SU-DHL-6 (cell line): ENCODE measurements at regions not wholly inside any gene's neighbourhood (a gene's known extent, or its start where the extent isn't known, plus 50 kb on each side); places are given as distances from the start of the nearest gene placed in this dataset.

Experiments used
- CTCF ChIP-seq: fragments of 200-600 bp; sonication (generic); IDR thresholded peaks from one replicate; pipeline ENCODE4 v1.5.1; 2017; ENCODE audit warnings: antibody characterized with exemption, mild to moderate bottlenecking, low read length, moderate library complexity; ENCODE audit not compliant: insufficient read depth, poor library complexity, severe bottlenecking
- EZH2phosphoT487 ChIP-seq: fragments of 200-600 bp; sonication (generic), shearing (Covaris generic); conservative IDR thresholded peaks from 2 replicates; pipeline ENCODE4 v1.6.1; 2018; ENCODE audit warnings: mild to moderate bottlenecking, antibody characterized with exemption, low read length, moderate library complexity, mixed read lengths

- TF ChIP-seq CTCF (no peak), EZH2phosphoT487 (no peak)
These were observed 81.6 kb upstream of the RNU2-1 start for GRCh38 chr17:43315369-43315768.
